GM12865 (cell line): ENCODE measurements at regions not wholly inside any gene's neighbourhood (a gene's known extent, or its start where the extent isn't known, plus 50 kb on each side); places are given as distances from the start of the nearest gene placed in this dataset.

Experiments used
- DNase-seq: peaks from one replicate; pipeline ENCODE4 v3.0.0; 2010; ENCODE audit warnings: low read depth
- H3K4me3 ChIP-seq: 2 replicates; pipeline ENCODE4 v1.5.1; 2011; ENCODE audit warnings: mild to moderate bottlenecking, low read depth, low read length, control low read depth
- CTCF ChIP-seq: IDR thresholded peaks from 2 replicates; pipeline ENCODE4 v1.5.1; 2011; ENCODE audit warnings: low read length, control low read depth, low read depth, inconsistent platforms; ENCODE audit not compliant: insufficient read depth; ENCODE audit errors: missing control alignments

GRCh38 chr6:109918227-109918626 is 59.9 kb upstream of the GPR6 start:
- DNase-seq, result no peak
- H3K4me3 ChIP-seq, result no peak overlapping the region
- TF ChIP-seq CTCF, result no peak

- DNase-seq, result no peak
- TF ChIP-seq CTCF, result no peak
- no peak overlapping the region for H3K4me3 ChIP-seq
Observed at GRCh38 chr6:109920911-109921310, 57.2 kb upstream of the GPR6 start.

DNA sequence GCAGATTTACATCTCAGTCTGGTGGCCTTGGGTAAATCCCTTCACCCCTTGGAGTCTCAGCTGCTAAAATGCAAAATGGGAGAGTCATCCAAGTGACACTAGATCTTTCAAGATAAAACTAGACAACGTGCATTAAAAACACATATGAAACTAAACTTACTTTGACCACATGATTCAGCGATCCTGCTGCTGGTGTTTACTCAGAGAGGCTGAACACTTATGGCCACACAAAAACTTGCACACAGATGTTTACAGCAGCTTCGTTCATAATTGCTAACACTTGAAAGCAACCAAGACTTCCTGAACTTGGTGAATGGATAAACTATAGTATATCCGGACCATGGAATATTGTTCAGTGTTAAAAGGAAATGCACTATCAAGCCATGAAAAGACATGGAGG is 55.3 kb upstream of the GPR6 start:
- no peak for TF ChIP-seq CTCF
- no peak overlapping the region for H3K4me3 ChIP-seq
- DNase-seq, result no peak

- TF ChIP-seq CTCF, result no peak
- DNase-seq, result no peak
- no peak overlapping the region for H3K4me3 ChIP-seq
Observed at GRCh38 chr6:109925075-109925474, 53.0 kb upstream of the GPR6 start.

GRCh38 chr6:109927052-109927451 is 51.1 kb upstream of the GPR6 start:
- DNase-seq, result no peak
- no peak overlapping the region for H3K4me3 ChIP-seq
- TF ChIP-seq CTCF, result no peak
